ENCODE measurements at regions not wholly inside any gene's neighbourhood (a gene's known extent, or its start where the extent isn't known, plus 50 kb on each side); places are given as distances from the start of the nearest gene placed in this dataset.

- Histone ChIP-seq H3K36me3 (ENCODE audit: insufficient read depth, low read length) (no peaks in the 10 kb centered on the region), H3K27me3 (ENCODE audit: insufficient read depth, low read length, poor library complexity, severe bottlenecking) (no peaks in the 10 kb centered on the region), H2AFZ (ENCODE audit: low read length) (no peak overlapping the region), H4K20me1 (ENCODE audit: insufficient read depth, low read length, poor library complexity, severe bottlenecking) (no peaks in the 10 kb centered on the region), H3F3A (ENCODE audit: low read depth) (no peaks in the 10 kb centered on the region), H3K79me2 (ENCODE audit: insufficient read depth, low read length) (no peaks in the 10 kb centered on the region), H3K9me3 (ENCODE audit: insufficient read depth, low read depth, low read length) (no peaks in the 10 kb centered on the region), H3K9ac (ENCODE audit: low read depth, low read length, poor library complexity, severe bottlenecking) (no peak overlapping the region), H3K4me1 (ENCODE audit: insufficient read depth, low read length, poor library complexity, severe bottlenecking) (peaks cover 26% of the 10 kb centered on the region), H3K4me2 (ENCODE audit: low read depth, low read length, poor library complexity, severe bottlenecking) (no peak overlapping the region), H3K9me2 (replicated peaks; ENCODE audit: low read depth, low read length) (no peaks in the 10 kb centered on the region), H3K4me3 (ENCODE audit: low read length, poor library complexity, severe bottlenecking) (no peak overlapping the region)
- TF ChIP-seq, protein P1, sequence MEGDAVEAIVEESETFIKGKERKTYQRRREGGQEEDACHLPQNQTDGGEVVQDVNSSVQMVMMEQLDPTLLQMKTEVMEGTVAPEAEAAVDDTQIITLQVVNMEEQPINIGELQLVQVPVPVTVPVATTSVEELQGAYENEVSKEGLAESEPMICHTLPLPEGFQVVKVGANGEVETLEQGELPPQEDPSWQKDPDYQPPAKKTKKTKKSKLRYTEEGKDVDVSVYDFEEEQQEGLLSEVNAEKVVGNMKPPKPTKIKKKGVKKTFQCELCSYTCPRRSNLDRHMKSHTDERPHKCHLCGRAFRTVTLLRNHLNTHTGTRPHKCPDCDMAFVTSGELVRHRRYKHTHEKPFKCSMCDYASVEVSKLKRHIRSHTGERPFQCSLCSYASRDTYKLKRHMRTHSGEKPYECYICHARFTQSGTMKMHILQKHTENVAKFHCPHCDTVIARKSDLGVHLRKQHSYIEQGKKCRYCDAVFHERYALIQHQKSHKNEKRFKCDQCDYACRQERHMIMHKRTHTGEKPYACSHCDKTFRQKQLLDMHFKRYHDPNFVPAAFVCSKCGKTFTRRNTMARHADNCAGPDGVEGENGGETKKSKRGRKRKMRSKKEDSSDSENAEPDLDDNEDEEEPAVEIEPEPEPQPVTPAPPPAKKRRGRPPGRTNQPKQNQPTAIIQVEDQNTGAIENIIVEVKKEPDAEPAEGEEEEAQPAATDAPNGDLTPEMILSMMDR (conservative IDR thresholded peaks at IDR 0.05; ENCODE audit: low read length), result no peak
- no peak for TF ChIP-seq EZH2phosphoT487 (IDR thresholded peaks at IDR 0.05; ENCODE audit: borderline replicate concordance)
Observed at GRCh38 chrX:13196782-13197181, 123.1 kb downstream of the ATXN3L start.

- Histone ChIP-seq H3K36me3 (ENCODE audit: insufficient read depth, low read length) (no peaks in the 10 kb centered on the region), H3K9me2 (replicated peaks; ENCODE audit: low read depth, low read length) (no peaks in the 10 kb centered on the region), H3K9me3 (ENCODE audit: insufficient read depth, low read depth, low read length) (no peaks in the 10 kb centered on the region), H3K27me3 (ENCODE audit: insufficient read depth, low read length, poor library complexity, severe bottlenecking) (no peaks in the 10 kb centered on the region), H4K20me1 (ENCODE audit: insufficient read depth, low read length, poor library complexity, severe bottlenecking) (no peaks in the 10 kb centered on the region), H3K4me1 (ENCODE audit: insufficient read depth, low read length, poor library complexity, severe bottlenecking) (peaks cover 26% of the 10 kb centered on the region), H3K4me3 (ENCODE audit: low read length, poor library complexity, severe bottlenecking) (no peak overlapping the region), H3F3A (ENCODE audit: low read depth) (no peaks in the 10 kb centered on the region), H2AFZ (ENCODE audit: low read length) (no peak overlapping the region), H3K9ac (ENCODE audit: low read depth, low read length, poor library complexity, severe bottlenecking) (no peak overlapping the region), H3K79me2 (ENCODE audit: insufficient read depth, low read length) (no peaks in the 10 kb centered on the region), H3K4me2 (ENCODE audit: low read depth, low read length, poor library complexity, severe bottlenecking) (no peak overlapping the region)
- TF ChIP-seq EZH2phosphoT487 (IDR thresholded peaks at IDR 0.05; ENCODE audit: borderline replicate concordance), result no peak
- TF ChIP-seq, protein P1 (conservative IDR thresholded peaks at IDR 0.05; ENCODE audit: low read length), result no peak
Observed at GRCh38 chrX:13195340-13195739, 124.5 kb downstream of the ATXN3L start.

GRCh38 chrX:13194291-13195103, 125.4 kb downstream of the ATXN3L start:
- Histone ChIP-seq H4K20me1 (ENCODE audit: insufficient read depth, low read length, poor library complexity, severe bottlenecking) (no peaks in the 10 kb centered on the region), H3K9ac (ENCODE audit: low read depth, low read length, poor library complexity, severe bottlenecking) (no peak overlapping the region), H3K9me3 (ENCODE audit: insufficient read depth, low read depth, low read length) (no peaks in the 10 kb centered on the region), H3K36me3 (ENCODE audit: insufficient read depth, low read length) (no peaks in the 10 kb centered on the region), H3K27me3 (ENCODE audit: insufficient read depth, low read length, poor library complexity, severe bottlenecking) (no peaks in the 10 kb centered on the region), H3K4me2 (ENCODE audit: low read depth, low read length, poor library complexity, severe bottlenecking) (peak overlapping the region; percentile 42), H3K9me2 (replicated peaks; ENCODE audit: low read depth, low read length) (no peaks in the 10 kb centered on the region), H3K4me3 (ENCODE audit: low read length, poor library complexity, severe bottlenecking) (no peak overlapping the region), H3F3A (ENCODE audit: low read depth) (no peaks in the 10 kb centered on the region), H3K4me1 (ENCODE audit: insufficient read depth, low read length, poor library complexity, severe bottlenecking) (peaks cover 26% of the 10 kb centered on the region), H2AFZ (ENCODE audit: low read length) (no peak overlapping the region), H3K79me2 (ENCODE audit: insufficient read depth, low read length) (no peaks in the 10 kb centered on the region)
- TF ChIP-seq, protein P1 (conservative IDR thresholded peaks at IDR 0.05; ENCODE audit: low read length), result no peak

Data from Loucy (cell line).